H1 (cell line): ENCODE measurements at regions not wholly inside any gene's neighbourhood (a gene's known extent, or its start where the extent isn't known, plus 50 kb on each side); places are given as distances from the start of the nearest gene placed in this dataset.

Experiments used
- BCL11A ChIP-seq, 2 experiments: IDR thresholded peaks; one replicate each; pipeline ENCODE4 v1.6.1; 2011; ENCODE audit warnings: low read depth in 2 of 2, low read length in 2 of 2, mild to moderate bottlenecking in 2 of 2
- CBX5 ChIP-seq: fragments of 300-800, 300-1000 bp; sonication (generic); IDR thresholded peaks from 2 replicates; pipeline ENCODE4 v1.7.1; 2016; ENCODE audit warnings: antibody characterized with exemption, low read length, low read depth
- CHD7 ChIP-seq: fragments of 300-600 bp; sonication (generic); IDR thresholded peaks from 2 replicates; pipeline ENCODE4 v1.7.1; 2012; ENCODE audit warnings: low read length, moderate library complexity, mild to moderate bottlenecking, inconsistent platforms; ENCODE audit not compliant: insufficient replicate concordance
- E2F6 ChIP-seq: IDR thresholded peaks from 2 replicates; pipeline ENCODE4 v1.6.1; 2012; ENCODE audit warnings: inconsistent platforms
- HDAC6 ChIP-seq: IDR thresholded peaks from one replicate; pipeline ENCODE4 v1.7.1; 2012; ENCODE audit warnings: low read depth, mild to moderate bottlenecking, inconsistent platforms, low read length, moderate library complexity
- KDM1A ChIP-seq: fragments of 200-600, 300-600 bp; sonication (generic); IDR thresholded peaks from 2 replicates; pipeline ENCODE4 v1.7.1; 2016; ENCODE audit warnings: mild to moderate bottlenecking, low read length, borderline replicate concordance
- KDM5A ChIP-seq: fragments of 200-600 bp; IDR thresholded peaks from 2 replicates; pipeline ENCODE4 v1.7.1; 2012; ENCODE audit warnings: mild to moderate bottlenecking, low read length, inconsistent platforms, mixed read lengths
- PHF8 ChIP-seq: fragments of 200-600 bp; sonication (generic); conservative IDR thresholded peaks from 2 replicates; pipeline ENCODE4 v1.7.1; 2012; ENCODE audit warnings: low read depth, mild to moderate bottlenecking, inconsistent platforms, low read length, moderate library complexity
- POLR2A ChIP-seq, 2 experiments: IDR thresholded peaks; 1 replicate in 1 of 2; 2 replicates in 1 of 2; pipeline ENCODE4 v1.6.1; 2011; ENCODE audit warnings: low read depth in 2 of 2, low read length in 2 of 2, mild to moderate bottlenecking in 2 of 2; ENCODE audit errors: control extremely low read depth in 1 of 2
- SP1 ChIP-seq: IDR thresholded peaks from 2 replicates; pipeline ENCODE4 v1.6.1; 2011; ENCODE audit warnings: low read depth, low read length

- no peak for TF ChIP-seq CHD7
- TF ChIP-seq CBX5 = no peak
- TF ChIP-seq E2F6 = no peak
- no peak for TF ChIP-seq HDAC6
- TF ChIP-seq KDM5A = no peak
- no peak for TF ChIP-seq POLR2A (IDR thresholded peaks at IDR 0.05; ENCODE audit: control extremely low read depth in 1 of 2, low read depth in 2 of 2, low read length in 2 of 2)
- TF ChIP-seq KDM1A = no peak
- TF ChIP-seq SP1 = no peak
- TF ChIP-seq BCL11A (IDR thresholded peaks at IDR 0.05; ENCODE audit: low read depth in 2 of 2, low read length in 2 of 2) = no peak
- TF ChIP-seq PHF8 = no peak
Measured at GRCh38 chr7:119415682-119416081, 857.3 kb upstream of the KCND2 start (continued).
